WTC11 (cell line): ENCODE measurements at regions not wholly inside any gene's neighbourhood (a gene's known extent, or its start where the extent isn't known, plus 50 kb on each side); places are given as distances from the start of the nearest gene placed in this dataset.

Experiments
- ATAC-seq: fragments of 200-7000 bp; cut with Tn5 transposase; 2 replicates; pipeline ENCODE4 v1.10.0; 2021; ENCODE audit warnings: mild to moderate bottlenecking, moderate library complexity
- CTCF ChIA-PET: fragments of 300-600 bp; sonication (Branson Sonifier 250); formaldehyde crosslinking; loops from one replicate; lab custom pipeline; 2021; ENCODE audit warnings: antibody characterized with exemption; lab: Charles Lee
- POLR2A ChIA-PET: fragments of 350-600 bp; sonication (Branson Sonifier 250); formaldehyde crosslinking; loops from one replicate; lab custom pipeline; 2021; ENCODE audit warnings: antibody characterized with exemption; lab: Charles Lee
- DNase-seq: peaks from one replicate; pipeline ENCODE4 v3.0.0; 2021; ENCODE audit warnings: low spot score
- H3K27ac Mint-ChIP-seq: 2 replicates; pipeline ENCODE4 v1.8.0; 2021; ENCODE audit warnings: mixed read lengths
- H3K27me3 Mint-ChIP-seq: 2 replicates; pipeline ENCODE4 v1.8.0; 2021; ENCODE audit warnings: low read depth, mild to moderate bottlenecking, moderate library complexity, mixed read lengths
- H3K36me3 Mint-ChIP-seq: 2 replicates; pipeline ENCODE4 v1.8.0; 2021; ENCODE audit warnings: mixed read lengths
- H3K4me1 Mint-ChIP-seq: 2 replicates; pipeline ENCODE4 v1.8.0; 2022; ENCODE audit warnings: mixed read lengths
- H3K4me3 Mint-ChIP-seq: 2 replicates; pipeline ENCODE4 v1.8.0; 2021; ENCODE audit warnings: mild to moderate bottlenecking, moderate library complexity, mixed read lengths
- H3K9me3 Mint-ChIP-seq: 2 replicates; pipeline ENCODE4 v1.8.0; 2021; ENCODE audit warnings: mixed read lengths
- CTCF ChIP-seq: fragments of 200-600 bp; IDR thresholded peaks from 2 replicates; pipeline ENCODE4 v1.8.0; 2022; ENCODE audit warnings: antibody characterized with exemption
- EMX1 ChIP-seq: fragments of 250-450 bp; sonication (Bioruptor Pico); IDR thresholded peaks from 2 replicates; pipeline ENCODE4 v1.8.0; 2021; ENCODE audit warnings: mild to moderate bottlenecking
- ESRRA ChIP-seq: sonication (generic); formaldehyde crosslinking; IDR thresholded peaks from 2 replicates; pipeline ENCODE4 v1.8.1; 2022; ENCODE audit warnings: mild to moderate bottlenecking, missing genetic modification reagents, borderline replicate concordance
- FOXK1 ChIP-seq: sonication (generic); formaldehyde crosslinking; IDR thresholded peaks from 2 replicates; pipeline ENCODE4 v1.8.0; 2022; ENCODE audit warnings: mild to moderate bottlenecking, moderate library complexity, missing genetic modification reagents
- JAZF1 ChIP-seq: fragments of 250-450 bp; sonication (Bioruptor Pico); IDR thresholded peaks from 2 replicates; pipeline ENCODE4 v1.9.0; 2021; ENCODE audit warnings: moderate library complexity, mild to moderate bottlenecking, inconsistent platforms
- MXD4 ChIP-seq: fragments of 250-450 bp; sonication (Bioruptor Pico); IDR thresholded peaks from 2 replicates; pipeline ENCODE4 v1.8.0; 2021; ENCODE audit warnings: mild to moderate bottlenecking, moderate library complexity, borderline replicate concordance
- NR1H2 ChIP-seq: sonication (generic); formaldehyde crosslinking; IDR thresholded peaks from 2 replicates; pipeline ENCODE4 v1.9.0; 2021; ENCODE audit warnings: mild to moderate bottlenecking, moderate library complexity, missing genetic modification reagents
- PRRX2 ChIP-seq: fragments of 250-450 bp; sonication (Bioruptor Pico); IDR thresholded peaks from 2 replicates; pipeline ENCODE4 v1.8.0; 2021; ENCODE audit warnings: mild to moderate bottlenecking
- TCF7 ChIP-seq: sonication (generic); formaldehyde crosslinking; IDR thresholded peaks from 2 replicates; pipeline ENCODE4 v1.8.0; 2022; ENCODE audit warnings: mild to moderate bottlenecking, low read depth, missing genetic modification reagents, moderate library complexity
- ZMAT4 ChIP-seq: fragments of 250-450 bp; sonication (Bioruptor Pico); IDR thresholded peaks from 2 replicates; pipeline ENCODE4 v1.9.0; 2021; ENCODE audit warnings: mild to moderate bottlenecking
- ZNF416 ChIP-seq: fragments of 250-450 bp; sonication (Bioruptor Pico); IDR thresholded peaks from 2 replicates; pipeline ENCODE4 v1.9.0; 2021; ENCODE audit warnings: mild to moderate bottlenecking, inconsistent platforms
- ZNF423 ChIP-seq: fragments of 250-450 bp; sonication (Bioruptor Pico); IDR thresholded peaks from 2 replicates; pipeline ENCODE4 v2.1.2; 2022; ENCODE audit warnings: mild to moderate bottlenecking, moderate library complexity
- TF ChIP-seq, protein P1 (sequence below): sonication (generic); formaldehyde crosslinking; conservative IDR thresholded peaks from 2 replicates; pipeline ENCODE4 v1.8.1; 2022; ENCODE audit warnings: mild to moderate bottlenecking, missing genetic modification reagents
- TF ChIP-seq, protein P2 (sequence below): sonication (generic); formaldehyde crosslinking; IDR thresholded peaks from 2 replicates; pipeline ENCODE4 v1.8.0; 2022; ENCODE audit warnings: mild to moderate bottlenecking, missing genetic modification reagents
- TF ChIP-seq, protein P3 (sequence below): sonication (generic); formaldehyde crosslinking; conservative IDR thresholded peaks from 2 replicates; pipeline ENCODE4 v1.8.1; 2023; ENCODE audit warnings: mild to moderate bottlenecking, low read depth, missing genetic modification reagents, moderate library complexity

GRCh38 chr2:60007671-60008070, 545.8 kb downstream of the BCL11A start:
- H3K27me3 Mint-ChIP-seq: no peaks in the 10 kb centered on the region
- ATAC-seq (no peak), DNase-seq (no peak)
- H3K27ac Mint-ChIP-seq: no peak overlapping the region
- ChIA-PET CTCF (no interaction called here), POLR2A (no interaction called here)
- H3K9me3 Mint-ChIP-seq: 0 out of 2 replicates have a peak, but pooled peaks cover under 1% of the 10 kb centered on the region
- H3K36me3 Mint-ChIP-seq: no peaks in the 10 kb centered on the region
- no peak overlapping the region for H3K4me3 Mint-ChIP-seq
- TF ChIP-seq TCF7 (CRISPR knock-in tag): no peak
- TF ChIP-seq, protein P1, sequence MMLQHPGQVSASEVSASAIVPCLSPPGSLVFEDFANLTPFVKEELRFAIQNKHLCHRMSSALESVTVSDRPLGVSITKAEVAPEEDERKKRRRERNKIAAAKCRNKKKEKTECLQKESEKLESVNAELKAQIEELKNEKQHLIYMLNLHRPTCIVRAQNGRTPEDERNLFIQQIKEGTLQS: no peak
- TF ChIP-seq ZMAT4 (CRISPR knock-in tag): no peak
- no peak for TF ChIP-seq ZNF416
- TF ChIP-seq MXD4 (CRISPR knock-in tag): no peak
- H3K4me1 Mint-ChIP-seq: peaks cover 3% of the 10 kb centered on the region

GRCh38 chr2:60003076-60003475, 550.4 kb downstream of the BCL11A start:
- H3K4me1 Mint-ChIP-seq: peaks cover 22% of the 10 kb centered on the region
- H3K27me3 Mint-ChIP-seq: no peaks in the 10 kb centered on the region
- ChIA-PET CTCF (interaction anchor here (1.0 to 1.5 kb wide), 9 partner anchors 50 to 578 kb away, joined by 3 to 7 read pairs (median 4); no protein-coding TSS in a partner anchor), POLR2A (no interaction called here)
- DNase-seq: no peak
- H3K4me3 Mint-ChIP-seq: no peak overlapping the region
- H3K36me3 Mint-ChIP-seq: no peaks in the 10 kb centered on the region
- TF ChIP-seq FOXK1: no peak
- TF ChIP-seq, protein P1: no peak
- TF ChIP-seq, protein P2, sequence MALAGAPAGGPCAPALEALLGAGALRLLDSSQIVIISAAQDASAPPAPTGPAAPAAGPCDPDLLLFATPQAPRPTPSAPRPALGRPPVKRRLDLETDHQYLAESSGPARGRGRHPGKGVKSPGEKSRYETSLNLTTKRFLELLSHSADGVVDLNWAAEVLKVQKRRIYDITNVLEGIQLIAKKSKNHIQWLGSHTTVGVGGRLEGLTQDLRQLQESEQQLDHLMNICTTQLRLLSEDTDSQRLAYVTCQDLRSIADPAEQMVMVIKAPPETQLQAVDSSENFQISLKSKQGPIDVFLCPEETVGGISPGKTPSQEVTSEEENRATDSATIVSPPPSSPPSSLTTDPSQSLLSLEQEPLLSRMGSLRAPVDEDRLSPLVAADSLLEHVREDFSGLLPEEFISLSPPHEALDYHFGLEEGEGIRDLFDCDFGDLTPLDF (CRISPR knock-in tag): no peak
- TF ChIP-seq, protein P3, sequence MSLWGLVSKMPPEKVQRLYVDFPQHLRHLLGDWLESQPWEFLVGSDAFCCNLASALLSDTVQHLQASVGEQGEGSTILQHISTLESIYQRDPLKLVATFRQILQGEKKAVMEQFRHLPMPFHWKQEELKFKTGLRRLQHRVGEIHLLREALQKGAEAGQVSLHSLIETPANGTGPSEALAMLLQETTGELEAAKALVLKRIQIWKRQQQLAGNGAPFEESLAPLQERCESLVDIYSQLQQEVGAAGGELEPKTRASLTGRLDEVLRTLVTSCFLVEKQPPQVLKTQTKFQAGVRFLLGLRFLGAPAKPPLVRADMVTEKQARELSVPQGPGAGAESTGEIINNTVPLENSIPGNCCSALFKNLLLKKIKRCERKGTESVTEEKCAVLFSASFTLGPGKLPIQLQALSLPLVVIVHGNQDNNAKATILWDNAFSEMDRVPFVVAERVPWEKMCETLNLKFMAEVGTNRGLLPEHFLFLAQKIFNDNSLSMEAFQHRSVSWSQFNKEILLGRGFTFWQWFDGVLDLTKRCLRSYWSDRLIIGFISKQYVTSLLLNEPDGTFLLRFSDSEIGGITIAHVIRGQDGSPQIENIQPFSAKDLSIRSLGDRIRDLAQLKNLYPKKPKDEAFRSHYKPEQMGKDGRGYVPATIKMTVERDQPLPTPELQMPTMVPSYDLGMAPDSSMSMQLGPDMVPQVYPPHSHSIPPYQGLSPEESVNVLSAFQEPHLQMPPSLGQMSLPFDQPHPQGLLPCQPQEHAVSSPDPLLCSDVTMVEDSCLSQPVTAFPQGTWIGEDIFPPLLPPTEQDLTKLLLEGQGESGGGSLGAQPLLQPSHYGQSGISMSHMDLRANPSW (CRISPR knock-in tag): no peak
- TF ChIP-seq JAZF1 (CRISPR knock-in tag): no peak
- no peak for TF ChIP-seq PRRX2 (CRISPR knock-in tag)
- no peak for TF ChIP-seq EMX1 (CRISPR knock-in tag)
- TF ChIP-seq NR1H2 (CRISPR knock-in tag): no peak
- TF ChIP-seq ESRRA (CRISPR knock-in tag): no peak
- TF ChIP-seq ZMAT4 (CRISPR knock-in tag): no peak
- TF ChIP-seq CTCF: no peak
- no peak for TF ChIP-seq ZNF423 (CRISPR knock-in tag)
- no peak for ATAC-seq
- no peak overlapping the region for H3K27ac Mint-ChIP-seq
- 0 out of 2 replicates have a peak, but pooled peaks cover 3% of the 10 kb centered on the region for H3K9me3 Mint-ChIP-seq
